Panc1 (cell line): ENCODE measurements at regions not wholly inside any gene's neighbourhood (a gene's known extent, or its start where the extent isn't known, plus 50 kb on each side); places are given as distances from the start of the nearest gene placed in this dataset.

Source experiments
- ATAC-seq: fragments of 200-7000 bp; cut with Tn5 transposase; 2 replicates; pipeline ENCODE4 v1.9.1; 2020; ENCODE audit warnings: mild to moderate bottlenecking, moderate library complexity
- BruUV-seq: library from RNA; stranded (reverse); fragments of 400-500 nt; replicated peaks from 2 replicates; lab custom pipeline; 2021; lab: Mats Ljungman, UMichigan
- CTCF ChIA-PET: fragments of 300-600 bp; sonication (Branson Sonifier 250); formaldehyde crosslinking; loops from one replicate; lab custom pipeline; 2022; ENCODE audit warnings: antibody characterized with exemption; lab: Charles Lee
- POLR2A ChIA-PET: fragments of 300-600 bp; sonication (Branson Sonifier 250); formaldehyde crosslinking; loops from one replicate; lab custom pipeline; 2022; ENCODE audit warnings: antibody characterized with exemption; lab: Charles Lee
- DNase-seq: peaks from one replicate; pipeline ENCODE4 v3.0.0-alpha.2; 2010; ENCODE audit warnings: low read depth, low spot score
- H3K27ac ChIP-seq: 2 replicates; pipeline ENCODE4 v1.5.1; 2011; ENCODE audit warnings: mild to moderate bottlenecking, low read length, inconsistent platforms
- H3K27me3 ChIP-seq: fragments of 200-500 bp; sonication (Bioruptor generic); 2 replicates; pipeline ENCODE4 v1.6.0; 2014; ENCODE audit warnings: low read length, inconsistent platforms; ENCODE audit not compliant: control insufficient read depth, insufficient read depth
- H3K36me3 ChIP-seq: fragments of 200-500 bp; sonication (Bioruptor generic); 2 replicates; pipeline ENCODE4 v1.5.1; 2014; ENCODE audit warnings: inconsistent platforms, mild to moderate bottlenecking, low read length, moderate library complexity; ENCODE audit not compliant: control insufficient read depth, insufficient read depth
- H3K4me1 ChIP-seq: 2 replicates; pipeline ENCODE4 v1.5.1; 2011; ENCODE audit warnings: inconsistent platforms, mild to moderate bottlenecking, low read length, moderate library complexity; ENCODE audit not compliant: control insufficient read depth, insufficient read depth
- H3K4me3 ChIP-seq, 2 experiments: 2 replicates each; pipeline ENCODE4 v1.5.1; 2011 to 2012; ENCODE audit warnings: low read depth in 2 of 2, low read length in 2 of 2, mild to moderate bottlenecking in 2 of 2, inconsistent platforms in 1 of 2, moderate library complexity in 1 of 2
- H3K9me3 ChIP-seq: fragments of 200-500 bp; sonication (Bioruptor generic); 2 replicates; pipeline ENCODE4 v1.5.1; 2014; ENCODE audit warnings: low read depth, mild to moderate bottlenecking, inconsistent platforms, low read length, moderate library complexity; ENCODE audit not compliant: control insufficient read depth, insufficient read depth
- POLR2AphosphoS5 ChIP-seq: IDR thresholded peaks from 2 replicates; pipeline ENCODE4 v1.6.1; 2012; ENCODE audit warnings: mild to moderate bottlenecking, low read depth, low read length, moderate library complexity
- SIN3A ChIP-seq: IDR thresholded peaks from 2 replicates; pipeline ENCODE4 v1.6.1; 2012; ENCODE audit warnings: low read depth, mild to moderate bottlenecking, low read length, moderate library complexity, borderline replicate concordance; ENCODE audit not compliant: insufficient read depth
- TCF7L2 ChIP-seq: IDR thresholded peaks from 2 replicates; pipeline ENCODE4 v1.6.1; 2011; ENCODE audit warnings: mild to moderate bottlenecking, low read depth, low read length, inconsistent platforms
- in situ Hi-C: cut with HindIII; loops from 2 replicates; pipeline ENCODE4 v1.10.0; 2016; ENCODE audit warnings: low sequenced_read_pairs, low pct_unique_long_range_greater_than_20kb
- intact Hi-C: fragments of 100-400 bp; cut with micrococcal nuclease; formaldehyde crosslinking; loops from one replicate; pipeline ENCODE4 v1.10.0; 2022; ENCODE audit not compliant: unreplicated experiment
- TF ChIP-seq, protein P1 (sequence below): fragments of 450-650 bp; IDR thresholded peaks from 2 replicates; pipeline ENCODE4 v1.5.1; 2017; ENCODE audit warnings: mild to moderate bottlenecking
- TF ChIP-seq, protein P2 (sequence below), 2 experiments: IDR thresholded peaks; 2 replicates each; pipeline ENCODE4 v1.6.1; 2011 to 2012; ENCODE audit warnings: low read depth in 2 of 2, control low read depth in 1 of 2, low read length in 1 of 2, mild to moderate bottlenecking in 1 of 2, moderate library complexity in 1 of 2; ENCODE audit not compliant: insufficient read depth in 1 of 2

DNA sequence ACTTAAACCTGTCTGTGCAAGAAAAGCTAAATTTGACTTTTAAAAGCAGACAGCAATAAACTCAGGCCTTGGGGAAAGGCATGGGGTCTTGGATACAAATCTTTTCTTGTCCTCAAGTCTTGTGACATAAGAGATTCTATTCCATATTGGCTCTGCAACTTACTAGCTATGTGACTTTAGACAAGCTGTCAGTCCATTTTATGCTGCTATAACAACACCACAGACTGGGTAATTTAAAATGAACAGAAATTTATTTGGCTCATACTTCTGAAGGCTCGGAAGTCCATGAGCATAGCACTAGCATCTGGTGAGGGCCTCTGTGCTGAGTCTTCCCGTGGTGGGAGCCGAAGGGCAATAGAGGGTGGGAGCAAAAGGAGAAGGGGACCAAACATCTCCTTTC is 246.0 kb upstream of the MOCS1 start:
- no peak for TF ChIP-seq POLR2AphosphoS5
- no peak for TF ChIP-seq SIN3A
- TF ChIP-seq, protein P1, sequence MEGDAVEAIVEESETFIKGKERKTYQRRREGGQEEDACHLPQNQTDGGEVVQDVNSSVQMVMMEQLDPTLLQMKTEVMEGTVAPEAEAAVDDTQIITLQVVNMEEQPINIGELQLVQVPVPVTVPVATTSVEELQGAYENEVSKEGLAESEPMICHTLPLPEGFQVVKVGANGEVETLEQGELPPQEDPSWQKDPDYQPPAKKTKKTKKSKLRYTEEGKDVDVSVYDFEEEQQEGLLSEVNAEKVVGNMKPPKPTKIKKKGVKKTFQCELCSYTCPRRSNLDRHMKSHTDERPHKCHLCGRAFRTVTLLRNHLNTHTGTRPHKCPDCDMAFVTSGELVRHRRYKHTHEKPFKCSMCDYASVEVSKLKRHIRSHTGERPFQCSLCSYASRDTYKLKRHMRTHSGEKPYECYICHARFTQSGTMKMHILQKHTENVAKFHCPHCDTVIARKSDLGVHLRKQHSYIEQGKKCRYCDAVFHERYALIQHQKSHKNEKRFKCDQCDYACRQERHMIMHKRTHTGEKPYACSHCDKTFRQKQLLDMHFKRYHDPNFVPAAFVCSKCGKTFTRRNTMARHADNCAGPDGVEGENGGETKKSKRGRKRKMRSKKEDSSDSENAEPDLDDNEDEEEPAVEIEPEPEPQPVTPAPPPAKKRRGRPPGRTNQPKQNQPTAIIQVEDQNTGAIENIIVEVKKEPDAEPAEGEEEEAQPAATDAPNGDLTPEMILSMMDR: no peak
- TF ChIP-seq, protein P2, sequence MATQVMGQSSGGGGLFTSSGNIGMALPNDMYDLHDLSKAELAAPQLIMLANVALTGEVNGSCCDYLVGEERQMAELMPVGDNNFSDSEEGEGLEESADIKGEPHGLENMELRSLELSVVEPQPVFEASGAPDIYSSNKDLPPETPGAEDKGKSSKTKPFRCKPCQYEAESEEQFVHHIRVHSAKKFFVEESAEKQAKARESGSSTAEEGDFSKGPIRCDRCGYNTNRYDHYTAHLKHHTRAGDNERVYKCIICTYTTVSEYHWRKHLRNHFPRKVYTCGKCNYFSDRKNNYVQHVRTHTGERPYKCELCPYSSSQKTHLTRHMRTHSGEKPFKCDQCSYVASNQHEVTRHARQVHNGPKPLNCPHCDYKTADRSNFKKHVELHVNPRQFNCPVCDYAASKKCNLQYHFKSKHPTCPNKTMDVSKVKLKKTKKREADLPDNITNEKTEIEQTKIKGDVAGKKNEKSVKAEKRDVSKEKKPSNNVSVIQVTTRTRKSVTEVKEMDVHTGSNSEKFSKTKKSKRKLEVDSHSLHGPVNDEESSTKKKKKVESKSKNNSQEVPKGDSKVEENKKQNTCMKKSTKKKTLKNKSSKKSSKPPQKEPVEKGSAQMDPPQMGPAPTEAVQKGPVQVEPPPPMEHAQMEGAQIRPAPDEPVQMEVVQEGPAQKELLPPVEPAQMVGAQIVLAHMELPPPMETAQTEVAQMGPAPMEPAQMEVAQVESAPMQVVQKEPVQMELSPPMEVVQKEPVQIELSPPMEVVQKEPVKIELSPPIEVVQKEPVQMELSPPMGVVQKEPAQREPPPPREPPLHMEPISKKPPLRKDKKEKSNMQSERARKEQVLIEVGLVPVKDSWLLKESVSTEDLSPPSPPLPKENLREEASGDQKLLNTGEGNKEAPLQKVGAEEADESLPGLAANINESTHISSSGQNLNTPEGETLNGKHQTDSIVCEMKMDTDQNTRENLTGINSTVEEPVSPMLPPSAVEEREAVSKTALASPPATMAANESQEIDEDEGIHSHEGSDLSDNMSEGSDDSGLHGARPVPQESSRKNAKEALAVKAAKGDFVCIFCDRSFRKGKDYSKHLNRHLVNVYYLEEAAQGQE (IDR thresholded peaks at IDR 0.05; ENCODE audit: insufficient read depth in 1 of 2, low read depth in 2 of 2, low read length in 1 of 2): no peak
- TF ChIP-seq TCF7L2: no peak

DNA sequence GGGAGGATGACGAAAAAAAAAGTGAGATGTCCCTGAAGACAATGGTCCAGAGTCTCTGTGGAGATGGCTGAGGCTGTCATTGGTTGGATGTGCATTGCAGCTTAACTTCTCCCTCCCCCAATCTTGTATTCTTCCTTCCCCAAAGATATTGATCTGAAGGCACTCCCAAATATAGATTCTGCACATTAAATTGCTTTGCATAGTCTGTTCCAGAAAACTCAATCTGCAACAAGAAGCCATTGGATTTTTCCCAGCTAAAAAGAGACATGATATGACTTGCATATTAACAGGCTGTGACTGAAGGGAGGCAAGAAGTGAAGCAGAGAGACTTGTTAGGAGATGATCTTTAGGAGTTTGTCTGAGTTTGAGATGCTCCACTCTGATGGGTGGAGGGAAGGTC is 245.2 kb upstream of the MOCS1 start:
- CTCF ChIA-PET: no interaction called here
- no peaks in the 10 kb centered on the region for H3K4me1 ChIP-seq
- intact Hi-C loops: no loop called here
- BruUV-seq: no TSS peak
- no peak overlapping the region for H3K27ac ChIP-seq
- DNase-seq: no peak
- H3K4me3 ChIP-seq: no peak overlapping the region
- no peaks in the 10 kb centered on the region; the same call in 1 of the 2 replicates for H3K27me3 ChIP-seq
- no peaks in the 10 kb centered on the region for H3K36me3 ChIP-seq
- H3K9me3 ChIP-seq: no peaks in the 10 kb centered on the region
- TF ChIP-seq, protein P2 (IDR thresholded peaks at IDR 0.05; ENCODE audit: insufficient read depth in 1 of 2, low read depth in 2 of 2, low read length in 1 of 2): no peak
- TF ChIP-seq, protein P1: no peak
- TF ChIP-seq SIN3A: no peak
- no peak for TF ChIP-seq TCF7L2
- TF ChIP-seq POLR2AphosphoS5: no peak
- POLR2A ChIA-PET: no interaction called here
- ATAC-seq: no peak
- in situ Hi-C loops: no loop called here

More for the DNA sequence above, 246.0 kb upstream of the MOCS1 start:
- Histone ChIP-seq H3K27me3 (no peaks in the 10 kb centered on the region; the same call in 1 of the 2 replicates), H3K9me3 (no peaks in the 10 kb centered on the region), H3K4me1 (no peaks in the 10 kb centered on the region), H3K36me3 (no peaks in the 10 kb centered on the region), H3K4me3 (no peak overlapping the region), H3K27ac (no peak overlapping the region)
- ATAC-seq (no peak), DNase-seq (no peak)
- ChIA-PET POLR2A (no interaction called here), CTCF (no interaction called here)
- no TSS peak for BruUV-seq
- intact Hi-C loops (no loop called here), in situ Hi-C loops (no loop called here)
